NCI-H1092 treated with DMSO at 0.1 percent for 48 hours (cell line): ENCODE measurements at regions not wholly inside any gene's neighbourhood (a gene's known extent, or its start where the extent isn't known, plus 50 kb on each side); places are given as distances from the start of the nearest gene placed in this dataset.
A peak's percentile ranks its signal among the peaks of the same experiment; 100 is the strongest.

Experiments
- DNase-seq: peaks from one replicate; lab custom pipeline; 2025; lab: John Stamatoyannopoulos, UW

DNA sequence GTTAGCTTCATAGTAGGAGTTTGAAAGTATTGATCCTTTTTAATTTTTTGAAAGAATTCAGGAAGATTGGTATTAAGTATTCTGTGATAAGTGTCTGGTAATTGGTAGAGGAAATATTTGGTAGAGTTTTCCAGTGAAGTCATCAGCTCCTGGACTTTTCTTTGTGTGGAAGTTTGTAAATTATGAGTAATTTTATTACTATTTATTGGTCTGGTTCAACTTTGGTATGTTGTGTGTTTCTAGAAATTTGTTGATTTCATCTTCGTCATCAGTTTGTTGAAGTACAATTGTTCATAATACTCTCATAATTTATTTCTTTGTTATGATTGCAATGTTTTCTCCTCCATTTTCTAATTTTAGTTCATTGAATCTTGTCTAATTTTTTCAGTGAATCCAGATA is 832.0 kb downstream of the OTOL1 start:
- no peak for DNase-seq

DNA sequence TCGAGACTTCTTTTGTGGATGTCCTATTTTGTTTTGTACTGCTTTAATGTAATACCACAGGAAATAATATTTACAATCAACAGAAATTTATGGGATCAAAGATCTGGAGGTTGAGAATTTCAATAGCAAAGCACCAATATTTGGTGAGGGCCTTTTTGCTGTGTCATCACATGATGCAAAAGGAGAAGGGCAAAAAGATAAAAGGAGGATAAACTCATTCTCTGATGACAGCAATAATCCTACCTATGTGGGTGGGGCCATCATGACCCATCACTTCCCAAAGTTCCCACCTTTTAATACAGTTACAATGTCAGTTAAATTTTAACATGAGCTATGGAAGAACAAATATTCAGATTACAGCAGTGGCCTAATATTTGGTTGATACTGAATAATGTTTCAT is 832.9 kb downstream of the OTOL1 start:
- no peak for DNase-seq

GRCh38 chr3:162332344-162332743 is 835.7 kb downstream of the OTOL1 start:
- no peak for DNase-seq

DNA sequence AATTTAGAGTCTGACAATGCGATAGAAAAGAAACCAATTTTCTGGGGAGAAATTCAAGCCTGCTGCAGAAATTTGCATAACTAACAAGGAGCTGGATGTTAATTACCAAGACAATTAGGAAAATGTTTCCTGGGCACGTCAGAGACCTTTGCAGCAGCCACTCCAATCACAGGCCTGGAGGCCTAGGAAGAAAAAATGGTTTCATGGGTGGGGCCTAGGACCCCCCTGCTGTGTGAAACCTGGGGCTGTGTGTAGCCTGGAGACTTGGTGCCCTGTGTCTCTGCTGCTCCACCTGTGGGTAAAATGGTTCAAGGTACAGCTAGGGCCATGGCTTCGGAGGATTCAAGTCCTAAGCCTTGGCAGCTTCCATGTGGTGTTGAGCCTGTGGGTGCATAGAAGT is 837.9 kb downstream of the OTOL1 start:
- no peak for DNase-seq

DNA sequence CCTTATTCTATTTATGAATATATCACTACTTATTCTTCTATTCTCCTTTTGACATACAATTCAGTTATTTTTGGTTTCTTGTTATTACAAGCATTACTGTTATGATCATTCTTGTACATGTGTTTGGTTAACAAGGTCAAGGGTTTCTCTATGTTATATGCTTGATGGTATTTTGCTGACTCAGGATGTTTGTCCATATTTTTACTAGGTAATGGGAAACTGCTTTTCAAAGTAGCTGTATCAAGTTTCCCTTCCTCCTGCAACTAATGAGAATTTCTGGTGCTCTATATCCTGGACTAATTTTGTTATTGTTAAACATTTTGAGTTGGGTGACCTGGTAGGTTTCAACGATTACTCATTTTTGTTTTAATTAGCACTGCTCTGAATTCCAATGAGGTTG is 841.0 kb downstream of the OTOL1 start:
- DNase-seq, result no peak

DNA sequence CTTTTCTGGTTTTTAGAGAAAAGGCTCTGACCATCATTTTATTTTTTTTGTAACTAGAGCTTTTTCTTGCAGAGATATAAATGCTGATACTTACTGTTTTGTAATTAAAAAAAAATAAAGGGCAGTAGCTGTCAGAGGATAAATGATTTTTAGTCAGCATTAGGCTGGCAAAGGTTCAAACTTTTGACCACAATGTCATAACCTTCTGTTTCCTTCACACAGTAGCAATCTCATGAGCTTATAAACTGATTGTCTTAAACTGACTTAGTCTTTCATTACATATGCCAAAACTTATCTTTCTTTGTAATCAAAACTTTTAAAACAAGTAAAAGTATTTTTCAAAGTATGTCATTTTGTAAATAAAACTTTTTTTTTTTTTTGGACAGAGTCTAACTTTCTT is 841.9 kb downstream of the OTOL1 start:
- DNase-seq, result no peak

GRCh38 chr3:162348912-162349311 is 852.3 kb downstream of the OTOL1 start:
- peak; percentile 9 for DNase-seq

DNA sequence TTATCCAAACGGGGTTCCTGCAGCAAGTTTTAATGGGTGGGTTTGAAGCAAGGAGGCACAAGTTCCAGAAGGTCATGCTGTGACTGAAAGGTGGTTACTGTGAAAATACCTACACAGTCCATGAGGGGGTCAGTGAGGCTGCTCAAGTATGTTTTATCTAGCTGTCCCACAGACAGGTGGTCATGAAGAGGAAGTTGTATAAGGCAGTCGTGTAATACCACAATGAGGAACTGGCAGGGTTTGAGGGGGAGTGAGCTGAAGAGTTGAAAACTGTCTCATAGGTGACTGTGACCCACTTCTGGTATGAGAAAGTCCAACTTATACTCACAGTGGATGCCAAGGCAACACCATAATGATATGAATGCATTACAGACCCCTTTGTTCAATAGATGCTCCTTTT is 856.8 kb downstream of the OTOL1 start:
- DNase-seq, result no peak

- no peak for DNase-seq
Measured at GRCh38 chr3:162354356-162354755, 857.7 kb downstream of the OTOL1 start.

DNA sequence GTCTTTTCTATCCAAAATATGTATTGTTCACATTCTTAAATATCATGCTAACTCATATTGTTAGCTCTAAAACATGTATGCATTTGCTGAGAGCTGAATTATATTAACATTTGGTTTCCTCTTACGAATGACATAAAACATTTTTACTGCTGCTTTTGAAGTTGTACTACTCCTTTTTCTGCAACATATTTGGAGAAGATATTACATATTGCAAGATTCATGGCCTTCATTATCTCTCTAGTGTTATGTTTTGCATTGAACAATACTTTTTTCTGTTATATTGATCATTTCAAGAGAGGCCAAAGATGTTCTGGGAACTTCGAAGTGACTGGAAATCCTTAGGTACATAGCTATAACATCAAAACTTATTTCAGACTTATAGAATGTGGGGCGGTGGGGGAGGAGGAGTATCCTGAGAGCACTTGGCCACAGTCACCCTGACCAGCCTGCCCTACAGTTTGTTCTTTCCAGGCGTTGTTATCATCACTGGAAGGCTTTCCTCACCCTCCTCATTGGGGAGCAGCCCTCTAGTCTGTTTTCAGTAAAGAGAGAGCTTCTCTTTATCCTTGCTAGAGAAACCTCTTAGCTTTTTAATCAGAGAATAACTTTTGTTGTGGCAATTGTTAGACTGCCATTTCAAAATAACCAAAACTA is 868.6 kb downstream of the OTOL1 start:
- DNase-seq, result no peak

GRCh38 chr3:162366166-162366766 is 869.7 kb downstream of the OTOL1 start:
- DNase-seq, result no peak

DNA sequence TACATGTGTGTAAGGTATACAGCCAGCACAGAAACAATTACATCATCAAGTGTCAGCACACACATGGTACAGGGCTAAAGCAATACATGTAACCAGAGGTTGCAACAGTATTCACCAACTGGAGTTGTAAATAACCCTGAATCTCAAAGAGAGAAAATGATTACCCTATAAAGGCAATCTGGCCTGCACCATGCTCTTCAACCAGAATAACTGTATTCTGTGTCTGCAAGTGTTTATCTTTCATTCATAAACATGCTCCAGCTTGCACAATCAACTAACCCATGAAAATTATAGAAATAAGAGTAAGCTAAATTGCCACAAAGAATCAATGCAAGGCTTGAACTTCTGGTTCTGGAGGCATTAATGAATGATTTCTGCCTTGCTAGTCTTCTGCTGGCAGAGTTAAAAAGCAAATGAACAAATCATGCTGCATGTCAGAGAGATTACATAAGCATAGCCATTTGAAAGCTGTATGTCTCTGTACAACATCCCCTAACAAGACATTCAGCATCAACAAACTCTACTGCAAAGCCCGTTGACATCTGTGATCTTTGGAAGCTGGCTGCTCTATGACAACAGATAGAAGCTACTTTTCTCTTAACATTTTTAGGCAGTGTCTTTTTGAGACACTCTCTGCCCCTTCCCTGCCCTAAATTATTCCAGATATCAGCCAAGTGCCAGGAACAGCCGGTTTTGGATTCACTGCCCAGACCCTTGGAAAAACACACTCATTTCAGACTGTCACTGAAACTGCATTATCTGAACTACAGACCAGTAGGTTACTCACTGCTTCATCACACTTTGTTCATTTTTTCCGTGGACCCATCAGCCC is 871.0 kb downstream of the OTOL1 start:
- DNase-seq, result no peak

GRCh38 chr3:162368417-162368816 is 871.8 kb downstream of the OTOL1 start:
- no peak for DNase-seq

GRCh38 chr3:162369306-162369705 is 872.7 kb downstream of the OTOL1 start:
- DNase-seq, result no peak

DNA sequence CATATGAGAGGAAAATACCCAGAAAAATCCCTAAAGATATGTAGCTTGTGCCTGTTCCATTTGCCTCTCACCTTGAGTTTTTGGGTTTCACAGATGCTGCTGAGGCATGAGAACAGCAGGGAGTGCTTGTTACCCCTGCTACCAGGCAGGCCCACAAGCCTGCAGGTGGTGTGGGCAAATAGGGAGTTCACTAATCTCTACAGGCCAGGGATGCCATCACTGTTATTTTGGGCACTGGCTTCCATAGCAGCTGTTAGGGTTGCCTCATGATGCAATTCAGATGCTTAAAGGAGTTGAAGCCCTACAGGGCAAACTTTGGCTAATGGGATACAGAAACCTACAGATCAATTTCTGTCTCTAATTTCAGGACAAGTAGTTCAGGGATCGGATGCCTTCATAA is 873.5 kb downstream of the OTOL1 start:
- DNase-seq, result no peak

DNA sequence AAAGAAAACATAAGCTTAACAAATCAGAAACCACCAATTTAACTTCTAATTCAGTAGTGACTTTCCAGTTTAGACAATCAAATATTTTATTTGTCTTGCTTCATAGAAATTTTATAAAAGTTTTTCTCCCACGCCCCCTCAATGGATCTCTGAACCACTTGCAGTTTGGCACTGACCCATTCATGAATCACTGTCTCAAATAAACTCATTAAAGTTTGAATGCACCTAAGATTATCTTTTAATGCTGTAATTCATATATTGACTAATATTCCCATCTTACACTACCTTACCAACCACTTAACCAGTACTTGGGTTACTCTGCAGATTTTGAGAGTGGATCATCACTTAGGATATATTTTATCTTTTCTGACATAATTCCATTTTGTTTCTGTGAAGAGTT is 880.2 kb downstream of the OTOL1 start:
- no peak for DNase-seq

DNA sequence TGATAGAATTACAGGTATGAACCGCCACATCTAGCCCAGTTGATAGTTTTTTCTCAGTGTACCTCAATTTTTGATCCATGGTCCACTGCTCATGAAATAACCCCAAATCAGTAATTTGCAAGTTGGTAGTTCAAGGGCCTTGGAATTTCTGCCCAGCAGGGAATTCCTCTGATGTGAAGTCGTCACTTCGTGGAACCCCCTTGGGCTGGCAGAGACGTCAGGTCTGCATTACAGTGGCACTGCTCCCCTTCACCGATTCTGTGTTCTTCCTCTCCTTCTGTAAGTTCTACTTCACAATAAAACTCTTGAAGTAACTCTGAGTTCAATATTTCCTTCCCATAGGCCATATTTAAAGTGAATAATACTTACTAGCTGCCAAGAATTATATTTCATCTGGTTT is 881.0 kb downstream of the OTOL1 start:
- no peak for DNase-seq

- DNase-seq, result no peak
Measured at GRCh38 chr3:162385387-162385786, 888.8 kb downstream of the OTOL1 start.

DNA sequence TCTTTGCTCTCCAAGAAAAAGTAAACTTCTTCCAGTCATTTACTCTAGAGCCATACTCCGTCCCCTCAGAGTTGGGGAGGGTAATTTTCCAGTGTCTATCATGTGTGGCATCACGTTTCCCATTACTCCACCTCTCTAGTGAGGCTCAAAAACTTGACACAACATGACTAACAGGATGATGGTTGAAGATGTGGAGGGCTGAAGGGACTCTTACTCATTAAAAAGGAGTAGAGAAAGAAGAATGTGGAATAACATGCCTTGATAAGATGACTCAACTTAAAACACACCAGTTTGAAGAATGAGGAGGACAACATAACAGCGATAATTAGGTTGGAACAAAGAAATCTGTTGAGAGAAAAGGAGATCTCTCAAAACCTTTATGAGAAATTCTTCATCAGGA is 894.3 kb downstream of the OTOL1 start:
- no peak for DNase-seq

DNA sequence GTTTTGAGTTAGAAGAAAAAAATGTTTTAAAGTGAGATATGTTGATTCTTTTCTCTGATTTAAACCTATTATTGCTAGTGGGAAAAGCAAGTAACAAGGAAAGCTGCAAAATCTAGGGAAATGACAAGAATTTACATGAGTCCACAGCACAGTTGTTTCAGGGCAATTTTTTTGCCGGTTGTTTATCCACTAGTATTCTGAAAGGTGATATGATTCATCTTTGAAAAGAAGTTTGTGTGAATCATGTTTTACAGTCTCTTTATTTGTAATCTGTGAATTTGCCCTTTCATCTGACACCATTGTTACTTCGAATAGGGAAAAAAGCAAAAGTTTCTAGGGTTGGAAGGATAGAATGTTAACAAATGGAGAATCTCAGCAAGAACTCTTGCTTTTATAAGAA is 894.7 kb downstream of the OTOL1 start:
- DNase-seq, result no peak

GRCh38 chr3:162395496-162395895 is 898.9 kb downstream of the OTOL1 start:
- no peak for DNase-seq

GRCh38 chr3:162398554-162398953 is 901.9 kb downstream of the OTOL1 start:
- no peak for DNase-seq

DNA sequence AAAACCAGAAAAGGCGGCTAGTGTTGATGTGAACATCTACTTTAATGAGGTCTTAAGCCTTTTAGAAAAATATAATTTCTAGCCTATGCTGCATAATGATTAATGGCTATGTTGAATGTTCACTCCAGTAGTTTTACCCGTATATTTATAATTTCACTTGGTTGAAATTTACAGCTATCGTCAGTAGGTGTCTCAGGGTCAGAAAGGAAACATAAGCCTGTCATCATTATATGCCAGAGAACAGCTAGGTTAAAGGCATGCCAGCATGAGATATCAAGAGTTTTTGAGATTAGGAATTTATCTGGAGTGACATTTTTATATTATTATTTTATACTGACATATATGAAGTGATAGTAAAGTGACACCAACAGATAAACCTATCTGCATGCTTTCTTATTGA is 904.1 kb downstream of the OTOL1 start:
- no peak for DNase-seq
